Cardiac muscle cell (in vitro differentiated cells and primary cell): ENCODE measurements at regions not wholly inside any gene's neighbourhood (a gene's known extent, or its start where the extent isn't known, plus 50 kb on each side); places are given as distances from the start of the nearest gene placed in this dataset.

Experiments
- DNase-seq, 2 donors: peaks; one replicate each; pipeline versions ENCODE4 v3.0.0 to v3.0.0-alpha.2; 2010 to 2017; ENCODE audit warnings: low read depth in 1 of 2, low spot score in 1 of 2
- H3K27ac ChIP-seq: fragments of 200-600 bp; sonication (generic); 2 replicates; pipeline ENCODE4 v1.5.1; 2016
- H3K27me3 ChIP-seq: fragments of 200-600 bp; sonication (generic); 2 replicates; pipeline ENCODE4 v1.6.0; 2016; ENCODE audit warnings: control low read depth
- H3K36me3 ChIP-seq: fragments of 200-600 bp; sonication (generic); 2 replicates; pipeline ENCODE4 v1.5.1; 2016; ENCODE audit warnings: control low read depth
- H3K4me1 ChIP-seq: fragments of 200-600 bp; sonication (generic); 2 replicates; pipeline ENCODE4 v1.8.1; 2017; ENCODE audit warnings: low read depth, mild to moderate bottlenecking, mixed run types
- H3K4me3 ChIP-seq: fragments of 200-600 bp; sonication (generic); 2 replicates; pipeline ENCODE4 v1.5.1; 2016; ENCODE audit warnings: mild to moderate bottlenecking
- H3K9me3 ChIP-seq: fragments of 200-600 bp; sonication (generic); 2 replicates; pipeline ENCODE4 v1.5.1; 2017; ENCODE audit warnings: low read depth, mild to moderate bottlenecking, control low read depth
- TF ChIP-seq, protein P1 (sequence below): IDR thresholded peaks from 2 replicates; pipeline ENCODE4 v1.5.1; 2012; ENCODE audit warnings: low read depth, mild to moderate bottlenecking, low read length

GRCh38 chr6:98443633-98444032, 390.7 kb upstream of the POU3F2 start:
- no peak overlapping the region for H3K27ac ChIP-seq
- no peaks in the 10 kb centered on the region for H3K9me3 ChIP-seq
- TF ChIP-seq, protein P1, sequence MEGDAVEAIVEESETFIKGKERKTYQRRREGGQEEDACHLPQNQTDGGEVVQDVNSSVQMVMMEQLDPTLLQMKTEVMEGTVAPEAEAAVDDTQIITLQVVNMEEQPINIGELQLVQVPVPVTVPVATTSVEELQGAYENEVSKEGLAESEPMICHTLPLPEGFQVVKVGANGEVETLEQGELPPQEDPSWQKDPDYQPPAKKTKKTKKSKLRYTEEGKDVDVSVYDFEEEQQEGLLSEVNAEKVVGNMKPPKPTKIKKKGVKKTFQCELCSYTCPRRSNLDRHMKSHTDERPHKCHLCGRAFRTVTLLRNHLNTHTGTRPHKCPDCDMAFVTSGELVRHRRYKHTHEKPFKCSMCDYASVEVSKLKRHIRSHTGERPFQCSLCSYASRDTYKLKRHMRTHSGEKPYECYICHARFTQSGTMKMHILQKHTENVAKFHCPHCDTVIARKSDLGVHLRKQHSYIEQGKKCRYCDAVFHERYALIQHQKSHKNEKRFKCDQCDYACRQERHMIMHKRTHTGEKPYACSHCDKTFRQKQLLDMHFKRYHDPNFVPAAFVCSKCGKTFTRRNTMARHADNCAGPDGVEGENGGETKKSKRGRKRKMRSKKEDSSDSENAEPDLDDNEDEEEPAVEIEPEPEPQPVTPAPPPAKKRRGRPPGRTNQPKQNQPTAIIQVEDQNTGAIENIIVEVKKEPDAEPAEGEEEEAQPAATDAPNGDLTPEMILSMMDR = no peak
- H3K4me3 ChIP-seq = no peak overlapping the region
- no peaks in the 10 kb centered on the region for H3K36me3 ChIP-seq
- H3K27me3 ChIP-seq = no peaks in the 10 kb centered on the region
- no peak for DNase-seq
- no peaks in the 10 kb centered on the region for H3K4me1 ChIP-seq

DNA sequence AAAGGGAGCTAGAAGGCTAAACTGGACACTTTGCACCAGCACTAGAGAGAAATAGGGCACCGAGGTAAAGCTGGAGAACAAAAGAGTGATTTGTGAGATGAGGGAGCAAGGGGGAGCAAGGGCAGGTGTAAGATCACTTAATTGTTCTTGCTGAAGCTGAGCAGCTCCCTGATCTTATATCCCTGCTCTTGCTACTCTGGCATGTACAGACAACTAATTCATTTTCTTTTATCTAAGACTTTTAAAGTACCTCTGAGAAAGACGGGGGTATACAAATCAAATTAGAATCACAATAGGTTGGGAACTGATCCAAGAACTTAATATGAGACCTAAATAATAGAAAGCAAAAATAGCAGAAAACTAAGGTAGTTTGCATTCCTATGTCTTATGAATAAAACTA, 381.7 kb upstream of the POU3F2 start:
- no peaks in the 10 kb centered on the region for H3K27me3 ChIP-seq
- H3K4me3 ChIP-seq = no peak overlapping the region
- no peaks in the 10 kb centered on the region for H3K9me3 ChIP-seq
- H3K36me3 ChIP-seq = no peaks in the 10 kb centered on the region
- no peaks in the 10 kb centered on the region for H3K4me1 ChIP-seq
- DNase-seq = no peak
- TF ChIP-seq, protein P1 = no peak
- H3K27ac ChIP-seq = no peak overlapping the region

DNA sequence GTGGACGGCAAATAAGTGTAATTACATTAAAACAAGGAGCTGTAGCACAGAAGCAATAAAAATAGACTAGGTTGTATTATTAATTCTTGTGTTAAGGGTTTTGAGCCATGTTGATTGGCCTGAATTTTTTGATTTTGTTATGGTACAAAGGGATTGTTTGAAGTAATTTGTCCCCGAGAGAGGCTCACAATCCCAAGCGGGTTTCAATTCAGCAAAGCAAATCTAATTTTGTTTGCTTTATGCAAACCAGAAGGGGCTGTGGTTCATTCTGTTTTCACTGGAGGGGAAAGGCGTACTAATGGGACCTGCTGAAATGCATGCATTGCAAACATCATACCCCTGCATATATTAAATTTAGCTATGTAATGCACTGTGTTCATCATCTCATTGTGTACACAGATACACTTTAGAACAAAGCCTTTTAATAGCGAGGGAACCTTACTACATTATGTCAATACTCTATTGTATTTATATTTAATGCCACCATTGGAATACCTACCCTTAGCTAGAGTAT, 379.5 kb upstream of the POU3F2 start:
- no peaks in the 10 kb centered on the region for H3K4me1 ChIP-seq
- DNase-seq = no peak
- no peak overlapping the region for H3K4me3 ChIP-seq
- no peak overlapping the region for H3K27ac ChIP-seq
- TF ChIP-seq, protein P1 = no peak
- no peaks in the 10 kb centered on the region for H3K36me3 ChIP-seq
- H3K9me3 ChIP-seq = no peaks in the 10 kb centered on the region
- H3K27me3 ChIP-seq = no peaks in the 10 kb centered on the region

DNA sequence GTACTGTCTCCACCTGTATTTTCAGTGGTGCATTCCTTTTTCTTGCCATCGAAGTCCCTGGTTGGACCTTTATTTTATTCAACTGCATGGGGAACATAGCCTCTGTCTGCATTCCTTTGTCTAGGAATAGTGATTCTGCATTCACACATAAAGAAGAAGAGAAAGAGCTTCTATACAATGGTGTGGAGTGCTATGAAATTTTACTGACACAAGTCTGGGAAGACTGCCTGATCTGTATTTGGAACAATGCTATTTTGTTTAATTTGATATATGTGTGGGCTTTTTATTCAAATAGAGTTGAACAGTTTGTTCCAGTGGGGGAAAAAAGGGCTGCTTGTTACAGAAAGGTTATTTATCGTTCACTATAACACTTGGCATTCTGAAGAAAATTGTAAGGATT, 375.7 kb upstream of the POU3F2 start:
- Histone ChIP-seq H3K36me3 (no peaks in the 10 kb centered on the region), H3K4me1 (no peaks in the 10 kb centered on the region), H3K27me3 (no peaks in the 10 kb centered on the region), H3K27ac (no peak overlapping the region), H3K9me3 (no peaks in the 10 kb centered on the region), H3K4me3 (no peak overlapping the region)
- no peak for DNase-seq
- TF ChIP-seq, protein P1 = no peak

DNA sequence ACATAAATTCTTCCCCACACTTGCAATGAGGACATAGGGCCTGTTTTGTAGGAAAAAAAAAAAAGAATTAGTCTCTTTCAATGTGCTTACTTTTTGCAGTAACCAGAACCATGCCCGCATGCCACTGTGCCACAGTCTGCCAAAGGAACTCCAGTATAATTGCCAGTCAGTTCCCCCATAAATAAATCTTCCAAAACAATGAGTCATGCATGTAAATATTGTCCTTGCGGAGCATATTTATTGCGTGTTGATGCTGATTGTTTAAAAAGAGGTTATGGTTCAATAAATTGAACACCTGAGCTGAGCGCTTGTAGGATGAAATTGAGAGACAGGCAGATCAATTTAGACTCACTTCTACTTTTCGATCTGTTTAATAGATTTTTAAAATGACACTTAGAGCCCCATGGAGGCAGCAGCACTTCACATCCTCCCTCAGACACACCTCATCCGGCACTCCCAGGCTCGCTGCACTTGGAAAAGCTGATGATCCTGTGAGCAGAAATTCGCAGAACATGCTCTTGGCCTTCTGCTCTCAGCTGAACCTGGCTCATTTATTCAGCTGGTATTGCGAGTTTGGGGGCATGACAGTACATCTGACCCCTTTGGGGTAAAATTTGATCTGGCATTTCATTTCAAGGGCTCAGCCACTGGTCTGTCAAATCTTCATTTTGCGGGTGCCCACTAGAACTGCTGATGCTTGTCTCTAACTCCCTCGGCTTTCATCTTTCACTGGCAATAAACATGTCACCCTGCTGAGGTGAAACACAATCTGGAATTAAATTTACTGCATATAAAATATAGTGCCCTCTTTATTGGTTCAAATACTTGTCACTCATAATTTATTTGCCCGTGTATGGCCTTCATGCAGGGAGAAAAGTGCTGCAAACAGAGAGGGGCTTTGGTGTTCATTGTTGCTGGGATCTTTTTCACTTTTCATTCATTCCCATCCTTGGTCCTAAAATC, 371.1 kb upstream of the POU3F2 start:
- no peak for DNase-seq
- H3K27ac ChIP-seq = no peak overlapping the region
- H3K27me3 ChIP-seq = no peaks in the 10 kb centered on the region
- no peaks in the 10 kb centered on the region for H3K4me1 ChIP-seq
- H3K36me3 ChIP-seq = no peaks in the 10 kb centered on the region
- no peak overlapping the region for H3K4me3 ChIP-seq
- TF ChIP-seq, protein P1 = no peak
- no peaks in the 10 kb centered on the region for H3K9me3 ChIP-seq
